HepG2 (cell line): ENCODE measurements at regions not wholly inside any gene's neighbourhood (a gene's known extent, or its start where the extent isn't known, plus 50 kb on each side); places are given as distances from the start of the nearest gene placed in this dataset.

Source experiments
- ATAC-seq: fragments of 200-7000 bp; cut with Tn5 transposase; 3 replicates; pipeline ENCODE4 v1.9.1; 2020; ENCODE audit warnings: mild to moderate bottlenecking, moderate library complexity
- BruUV-seq: library from RNA; stranded (reverse); fragments of 400-500 nt; replicated peaks from 2 replicates; lab custom pipeline; 2021; lab: Mats Ljungman, UMichigan
- CTCF ChIA-PET: fragments of 300-600 bp; formaldehyde crosslinking; extraction: SDS; loops from one replicate; lab custom pipeline; 2021; ENCODE audit warnings: low total read pairs, inconsistent platforms, low intra/inter-chr PET ratio; lab: Yijun Ruan, JAX
- POLR2A ChIA-PET: fragments of 350-600 bp; sonication (Branson Sonifier 250); formaldehyde crosslinking; loops from one replicate; lab custom pipeline; 2020; ENCODE audit warnings: antibody characterized with exemption, inconsistent platforms; lab: Yijun Ruan, JAX
- DNase-seq: peaks from one replicate; pipeline ENCODE4 v3.0.0-alpha.2; 2015; ENCODE audit warnings: low spot score
- FAIRE-seq: peaks from 3 replicates; lab custom pipeline; 2011; peaks lifted over from hg19 to GRCh38; lab: Jason Lieb, UNC
- H2AFZ ChIP-seq: one replicate; pipeline ENCODE4 v1.6.1; 2011; ENCODE audit warnings: low read length, inconsistent platforms
- H3K27ac ChIP-seq: fragments of 300-600 bp; 3 replicates; pipeline ENCODE4 v1.8.0; 2011; ENCODE audit warnings: mixed run types, mild to moderate bottlenecking, mixed read lengths, low read length, inconsistent platforms; ENCODE audit not compliant: insufficient read depth; ENCODE audit errors: extremely low read length
- H3K27me3 ChIP-seq, 2 experiments: fragments of 200-600 bp in 1 of 2; 2 replicates in 1 of 2; 3 replicates in 1 of 2; pipeline versions ENCODE4 v1.6.0 to v1.8.0; 2011; ENCODE audit warnings: low read length in 2 of 2, mild to moderate bottlenecking in 2 of 2, moderate library complexity in 2 of 2, inconsistent platforms in 1 of 2; ENCODE audit not compliant: insufficient read depth in 2 of 2, control insufficient read depth in 1 of 2
- H3K36me3 ChIP-seq, 2 experiments: fragments of 200-600 bp in 1 of 2; replicated peaks in 1 of 2; 2 replicates in 1 of 2; 3 replicates in 1 of 2; pipeline versions ENCODE4 v1.5.1 to v1.8.0; 2011; ENCODE audit warnings: low read length in 2 of 2, inconsistent platforms in 1 of 2; ENCODE audit not compliant: insufficient read depth in 2 of 2, control insufficient read depth in 1 of 2
- H3K4me1 ChIP-seq: 2 replicates; pipeline ENCODE4 v1.5.1; 2012; ENCODE audit warnings: low read length, inconsistent platforms; ENCODE audit not compliant: insufficient read depth
- H3K4me2 ChIP-seq: 2 replicates; pipeline ENCODE4 v1.6.0; 2011; ENCODE audit warnings: low read depth, low read length, inconsistent platforms
- H3K4me3 ChIP-seq, 3 experiments: fragments of 200-600 bp in 1 of 3; sonication (generic), shearing (Covaris generic) in 1 of 3; replicated peaks in 1 of 3; 2 replicates each; pipeline ENCODE4 v1.5.1; 2011 to 2016; ENCODE audit warnings: low read length in 3 of 3, inconsistent platforms in 2 of 3, low read depth in 2 of 3, mild to moderate bottlenecking in 2 of 3, control low read depth in 1 of 3, mixed read lengths in 1 of 3; ENCODE audit not compliant: insufficient read depth in 1 of 3
- H3K79me2 ChIP-seq: one replicate; pipeline ENCODE4 v1.6.1; 2011; ENCODE audit warnings: low read length, inconsistent platforms; ENCODE audit not compliant: insufficient read depth
- H3K9ac ChIP-seq: 2 replicates; pipeline ENCODE4 v1.6.0; 2011; ENCODE audit warnings: mild to moderate bottlenecking, low read depth, low read length, inconsistent platforms; ENCODE audit not compliant: insufficient read depth
- H3K9me3 ChIP-seq: 2 replicates; pipeline ENCODE4 v1.5.1; 2012; ENCODE audit warnings: mild to moderate bottlenecking, low read length
- H4K20me1 ChIP-seq: 2 replicates; pipeline ENCODE4 v1.6.0; 2011; ENCODE audit warnings: inconsistent platforms, mild to moderate bottlenecking, low read length, moderate library complexity; ENCODE audit not compliant: insufficient read depth
- FOXO4 ChIP-seq: sonication (generic); formaldehyde crosslinking; conservative IDR thresholded peaks from 2 replicates; pipeline ENCODE4 v1.8.1; 2023; ENCODE audit warnings: missing genetic modification reagents
- FUBP1 ChIP-seq: sonication (generic); formaldehyde crosslinking; IDR thresholded peaks from 2 replicates; pipeline ENCODE4 v1.5.1; 2020; ENCODE audit warnings: missing genetic modification reagents, mild to moderate bottlenecking, borderline replicate concordance
- KDM5B ChIP-seq: sonication (generic); formaldehyde crosslinking; IDR thresholded peaks from 2 replicates; pipeline ENCODE4 v1.4.0; 2020; ENCODE audit warnings: missing genetic modification reagents, mild to moderate bottlenecking, borderline replicate concordance
- KLF13 ChIP-seq: sonication (generic); formaldehyde crosslinking; IDR thresholded peaks from 2 replicates; pipeline ENCODE4 v1.4.0; 2020; ENCODE audit warnings: mild to moderate bottlenecking, missing genetic modification reagents
- RBFOX2 ChIP-seq: fragments of 200-400 bp; formaldehyde crosslinking; IDR thresholded peaks from 2 replicates; pipeline ENCODE4 v1.6.1; 2017; ENCODE audit warnings: low read depth, mild to moderate bottlenecking, low read length
- SKIL ChIP-seq: sonication (generic); formaldehyde crosslinking; IDR thresholded peaks from 2 replicates; pipeline ENCODE4 v1.8.0; 2022; ENCODE audit warnings: missing genetic modification reagents, mild to moderate bottlenecking, moderate library complexity, borderline replicate concordance
- ZNF367 ChIP-seq: sonication (generic); formaldehyde crosslinking; IDR thresholded peaks from 2 replicates; pipeline ENCODE4 v1.4.0; 2020; ENCODE audit warnings: missing genetic modification reagents, borderline replicate concordance
- ZNF503 ChIP-seq: sonication (generic); formaldehyde crosslinking; IDR thresholded peaks from 2 replicates; pipeline ENCODE4 v1.4.0; 2020; ENCODE audit warnings: missing genetic modification reagents
- ZNF552 ChIP-seq: sonication (generic); formaldehyde crosslinking; IDR thresholded peaks from 2 replicates; pipeline ENCODE4 v1.9.0; 2022; ENCODE audit warnings: missing genetic modification reagents, mild to moderate bottlenecking, borderline replicate concordance
- ZNF569 ChIP-seq: sonication (generic); formaldehyde crosslinking; IDR thresholded peaks from 2 replicates; pipeline ENCODE4 v1.5.0; 2020; ENCODE audit warnings: mild to moderate bottlenecking, missing genetic modification reagents, moderate library complexity, borderline replicate concordance
- ZNF598 ChIP-seq: sonication (generic); formaldehyde crosslinking; IDR thresholded peaks from 2 replicates; pipeline ENCODE4 v1.5.1; 2020; ENCODE audit warnings: mild to moderate bottlenecking, missing genetic modification reagents, borderline replicate concordance
- ZSCAN30 ChIP-seq: sonication (generic); formaldehyde crosslinking; IDR thresholded peaks from 2 replicates; pipeline ENCODE4 v1.5.0; 2020; ENCODE audit warnings: mild to moderate bottlenecking, missing genetic modification reagents
- WGBS: methylation state at CpG from one replicate; pipeline ENCODE4 v1.1.6; 2017; ENCODE audit warnings: low lambda C conversion rate; 5-methylcytosine and 5-hydroxymethylcytosine counted together
- in situ Hi-C: cut with HindIII; loops from 2 replicates; pipeline ENCODE4 v1.10.0; 2017; ENCODE audit warnings: low pct_unique_long_range_greater_than_20kb; ENCODE audit not compliant: extremely low pct_ligation_motif_present
- intact Hi-C: fragments of 100-400 bp; cut with micrococcal nuclease; formaldehyde crosslinking; loops from one replicate; pipeline ENCODE4 v1.10.0; 2022; ENCODE audit not compliant: unreplicated experiment
- TF ChIP-seq, protein P1 (sequence below): sonication (generic); formaldehyde crosslinking; IDR thresholded peaks from 2 replicates; pipeline ENCODE4 v1.4.0; 2020; ENCODE audit warnings: missing genetic modification reagents
- TF ChIP-seq, protein P2 (sequence below): sonication (generic); formaldehyde crosslinking; conservative IDR thresholded peaks from 2 replicates; pipeline ENCODE4 v1.4.0; 2020; ENCODE audit warnings: missing genetic modification reagents

- H3K36me3 ChIP-seq: no peaks in the 10 kb centered on the region
- H3K27ac ChIP-seq: no peak overlapping the region
- H3K27me3 ChIP-seq: peaks cover 0 to 8% of the 10 kb centered on the region in 2 experiments; a peak in 1 of 5 replicates
- ChIA-PET POLR2A (no interaction called here), CTCF (no interaction called here)
- H3K9me3 ChIP-seq: peaks cover 5% of the 10 kb centered on the region; the same call in 1 of the 2 replicates
- FAIRE-seq (no peak), DNase-seq (no peak), ATAC-seq (peak; percentile 39; the same call in 2 of the 3 replicates)
- H4K20me1 ChIP-seq: no peaks in the 10 kb centered on the region
- H3K4me3 ChIP-seq: no peak overlapping the region
- H3K4me2 ChIP-seq: no peak overlapping the region
- WGBS: 33% methylated on average over 5 of the region's 7 CpGs
- intact Hi-C loops (no loop called here), in situ Hi-C loops (no loop called here)
- no peaks in the 10 kb centered on the region for H3K79me2 ChIP-seq
- BruUV-seq: no TSS peak
- no peaks in the 10 kb centered on the region for H3K4me1 ChIP-seq
- H3K9ac ChIP-seq: no peak overlapping the region
- no peak overlapping the region for H2AFZ ChIP-seq
- TF ChIP-seq ZNF367 (CRISPR knock-in tag) (no peak), ZNF598 (CRISPR knock-in tag) (no peak), ZNF569 (CRISPR knock-in tag) (no peak), KDM5B (CRISPR knock-in tag) (no peak), RBFOX2 (no peak), FOXO4 (no peak), ZNF503 (CRISPR knock-in tag) (no peak), ZSCAN30 (CRISPR knock-in tag) (no peak), SKIL (no peak), KLF13 (no peak), ZNF552 (CRISPR knock-in tag) (no peak), FUBP1 (no peak)
- TF ChIP-seq, protein P1, sequence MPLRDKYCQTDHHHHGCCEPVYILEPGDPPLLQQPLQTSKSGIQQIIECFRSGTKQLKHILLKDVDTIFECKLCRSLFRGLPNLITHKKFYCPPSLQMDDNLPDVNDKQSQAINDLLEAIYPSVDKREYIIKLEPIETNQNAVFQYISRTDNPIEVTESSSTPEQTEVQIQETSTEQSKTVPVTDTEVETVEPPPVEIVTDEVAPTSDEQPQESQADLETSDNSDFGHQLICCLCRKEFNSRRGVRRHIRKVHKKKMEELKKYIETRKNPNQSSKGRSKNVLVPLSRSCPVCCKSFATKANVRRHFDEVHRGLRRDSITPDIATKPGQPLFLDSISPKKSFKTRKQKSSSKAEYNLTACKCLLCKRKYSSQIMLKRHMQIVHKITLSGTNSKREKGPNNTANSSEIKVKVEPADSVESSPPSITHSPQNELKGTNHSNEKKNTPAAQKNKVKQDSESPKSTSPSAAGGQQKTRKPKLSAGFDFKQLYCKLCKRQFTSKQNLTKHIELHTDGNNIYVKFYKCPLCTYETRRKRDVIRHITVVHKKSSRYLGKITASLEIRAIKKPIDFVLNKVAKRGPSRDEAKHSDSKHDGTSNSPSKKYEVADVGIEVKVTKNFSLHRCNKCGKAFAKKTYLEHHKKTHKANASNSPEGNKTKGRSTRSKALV (CRISPR knock-in tag): no peak
- TF ChIP-seq, protein P2, sequence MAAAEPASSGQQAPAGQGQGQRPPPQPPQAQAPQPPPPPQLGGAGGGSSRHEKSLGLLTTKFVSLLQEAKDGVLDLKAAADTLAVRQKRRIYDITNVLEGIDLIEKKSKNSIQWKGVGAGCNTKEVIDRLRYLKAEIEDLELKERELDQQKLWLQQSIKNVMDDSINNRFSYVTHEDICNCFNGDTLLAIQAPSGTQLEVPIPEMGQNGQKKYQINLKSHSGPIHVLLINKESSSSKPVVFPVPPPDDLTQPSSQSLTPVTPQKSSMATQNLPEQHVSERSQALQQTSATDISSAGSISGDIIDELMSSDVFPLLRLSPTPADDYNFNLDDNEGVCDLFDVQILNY: no peak
Observed at GRCh38 chr5:6858419-6858818, 145.2 kb downstream of the TENT4A start.
